Amygdala (tissue), 56 donors: ENCODE measurements at regions not wholly inside any gene's neighbourhood (a gene's known extent, or its start where the extent isn't known, plus 50 kb on each side); places are given as distances from the start of the nearest gene placed in this dataset.
"Not testable (repeated sequence)": the region's sequence is repeated elsewhere in the genome, so short reads cannot be mapped to it uniquely, and the experiment has no call there.

Experiments used
- DNase-seq, 56 donors: peaks; one replicate each; lab custom pipeline; 2025; lab: John Stamatoyannopoulos, UW

- not testable (repeated sequence) for DNase-seq
Observed at GRCh38 chrX:77127571-77127970, 319.6 kb upstream of the FGF16 start.

- no peak for DNase-seq
Observed at GRCh38 chrX:77143907-77144306, 303.3 kb upstream of the FGF16 start.

- peak in 2 of 56 donors; percentile 1 to 2 for DNase-seq
Observed at GRCh38 chrX:77160301-77160700, 286.9 kb upstream of the FGF16 start.

- DNase-seq: no peak
Observed at GRCh38 chrX:77162777-77163176, 284.4 kb upstream of the FGF16 start.

GRCh38 chrX:77167993-77168392, 279.2 kb upstream of the FGF16 start:
- no peak for DNase-seq

- DNase-seq: no peak
Observed at GRCh38 chrX:77174680-77175519, 272.3 kb upstream of the FGF16 start.

- no peak for DNase-seq
Observed at GRCh38 chrX:77200663-77201062, 246.5 kb upstream of the FGF16 start.

- no peak for DNase-seq
Observed at GRCh38 chrX:77223046-77223445, 224.1 kb upstream of the FGF16 start.

GRCh38 chrX:77264490-77264889, 182.7 kb upstream of the FGF16 start:
- DNase-seq: no peak

- DNase-seq: no peak
Observed at GRCh38 chrX:77275392-77275791, 171.8 kb upstream of the FGF16 start.

- no peak for DNase-seq
Observed at GRCh38 chrX:77276742-77277141, 170.4 kb upstream of the FGF16 start.

- DNase-seq: no peak
Observed at GRCh38 chrX:77277911-77278310, 169.3 kb upstream of the FGF16 start.

- DNase-seq: not testable (repeated sequence)
Observed at GRCh38 chrX:77279373-77279772, 167.8 kb upstream of the FGF16 start.

GRCh38 chrX:77293331-77293995, 153.7 kb upstream of the FGF16 start:
- DNase-seq: no peak

- no peak for DNase-seq
Observed at GRCh38 chrX:77298296-77298695, 148.9 kb upstream of the FGF16 start.

GRCh38 chrX:77298790-77299189, 148.4 kb upstream of the FGF16 start:
- DNase-seq: no peak

- DNase-seq: no peak
Observed at GRCh38 chrX:77299549-77299948, 147.6 kb upstream of the FGF16 start.

GRCh38 chrX:77342004-77342403, 105.2 kb upstream of the FGF16 start:
- DNase-seq: no peak

- no peak for DNase-seq
Observed at GRCh38 chrX:77346859-77347258, 100.3 kb upstream of the FGF16 start.

- DNase-seq: no peak
Observed at GRCh38 chrX:77347572-77347971, 99.6 kb upstream of the FGF16 start.

GRCh38 chrX:77389891-77390290, 57.3 kb upstream of the FGF16 start:
- no peak for DNase-seq

GRCh38 chrX:77390365-77390764, 56.8 kb upstream of the FGF16 start:
- not testable (repeated sequence) for DNase-seq
